WTC11 (cell line): ENCODE measurements at regions not wholly inside any gene's neighbourhood (a gene's known extent, or its start where the extent isn't known, plus 50 kb on each side); places are given as distances from the start of the nearest gene placed in this dataset.

ENCODE experiments used
- ATAC-seq: fragments of 200-7000 bp; cut with Tn5 transposase; 2 replicates; pipeline ENCODE4 v1.10.0; 2021; ENCODE audit warnings: mild to moderate bottlenecking, moderate library complexity
- CTCF ChIA-PET: fragments of 300-600 bp; sonication (Branson Sonifier 250); formaldehyde crosslinking; loops from one replicate; lab custom pipeline; 2021; ENCODE audit warnings: antibody characterized with exemption; lab: Charles Lee
- POLR2A ChIA-PET: fragments of 350-600 bp; sonication (Branson Sonifier 250); formaldehyde crosslinking; loops from one replicate; lab custom pipeline; 2021; ENCODE audit warnings: antibody characterized with exemption; lab: Charles Lee
- DNase-seq: peaks from one replicate; pipeline ENCODE4 v3.0.0; 2021; ENCODE audit warnings: low spot score
- H3K27ac Mint-ChIP-seq: 2 replicates; pipeline ENCODE4 v1.8.0; 2021; ENCODE audit warnings: mixed read lengths
- H3K27me3 Mint-ChIP-seq: 2 replicates; pipeline ENCODE4 v1.8.0; 2021; ENCODE audit warnings: low read depth, mild to moderate bottlenecking, moderate library complexity, mixed read lengths
- H3K36me3 Mint-ChIP-seq: 2 replicates; pipeline ENCODE4 v1.8.0; 2021; ENCODE audit warnings: mixed read lengths
- H3K4me1 Mint-ChIP-seq: 2 replicates; pipeline ENCODE4 v1.8.0; 2022; ENCODE audit warnings: mixed read lengths
- H3K4me3 Mint-ChIP-seq: 2 replicates; pipeline ENCODE4 v1.8.0; 2021; ENCODE audit warnings: mild to moderate bottlenecking, moderate library complexity, mixed read lengths
- H3K9me3 Mint-ChIP-seq: 2 replicates; pipeline ENCODE4 v1.8.0; 2021; ENCODE audit warnings: mixed read lengths
- ATF1 ChIP-seq: sonication (generic); formaldehyde crosslinking; IDR thresholded peaks from 2 replicates; pipeline ENCODE4 v1.8.1; 2023; ENCODE audit warnings: mild to moderate bottlenecking, moderate library complexity, missing genetic modification reagents
- ATF3 ChIP-seq: sonication (generic); formaldehyde crosslinking; conservative IDR thresholded peaks from 2 replicates; pipeline ENCODE4 v1.8.1; 2022; ENCODE audit warnings: mild to moderate bottlenecking, missing genetic modification reagents
- E2F1 ChIP-seq: sonication (generic); formaldehyde crosslinking; IDR thresholded peaks from 2 replicates; pipeline ENCODE4 v1.8.0; 2022; ENCODE audit warnings: mild to moderate bottlenecking, missing genetic modification reagents
- FOXP4 ChIP-seq: sonication (generic); formaldehyde crosslinking; IDR thresholded peaks from 2 replicates; pipeline ENCODE4 v1.8.0; 2022; ENCODE audit warnings: mild to moderate bottlenecking, missing genetic modification reagents
- HMGXB4 ChIP-seq: sonication (generic); formaldehyde crosslinking; IDR thresholded peaks from 2 replicates; pipeline ENCODE4 v1.8.1; 2023; ENCODE audit warnings: mild to moderate bottlenecking, moderate library complexity, missing genetic modification reagents
- NFATC4 ChIP-seq: fragments of 250-450 bp; sonication (Bioruptor Pico); IDR thresholded peaks from 2 replicates; pipeline ENCODE4 v1.9.0; 2021; ENCODE audit warnings: mild to moderate bottlenecking
- NFYB ChIP-seq: sonication (generic); formaldehyde crosslinking; conservative IDR thresholded peaks from 2 replicates; pipeline ENCODE4 v1.8.0; 2022; ENCODE audit warnings: low read depth, missing genetic modification reagents
- STAT6 ChIP-seq: sonication (generic); formaldehyde crosslinking; conservative IDR thresholded peaks from 2 replicates; pipeline ENCODE4 v1.8.1; 2023; ENCODE audit warnings: mild to moderate bottlenecking, low read depth, missing genetic modification reagents, moderate library complexity
- ZBTB21 ChIP-seq: sonication (generic); formaldehyde crosslinking; IDR thresholded peaks from 2 replicates; pipeline ENCODE4 v1.8.1; 2023; ENCODE audit warnings: mild to moderate bottlenecking, missing genetic modification reagents, borderline replicate concordance
- ZNF263 ChIP-seq: sonication (generic); formaldehyde crosslinking; IDR thresholded peaks from 2 replicates; pipeline ENCODE4 v1.8.1; 2022; ENCODE audit warnings: low read depth, mild to moderate bottlenecking, moderate library complexity, missing genetic modification reagents
- ZNF423 ChIP-seq: fragments of 250-450 bp; sonication (Bioruptor Pico); IDR thresholded peaks from 2 replicates; pipeline ENCODE4 v2.1.2; 2022; ENCODE audit warnings: mild to moderate bottlenecking, moderate library complexity
- ZNF512 ChIP-seq: sonication (generic); formaldehyde crosslinking; IDR thresholded peaks from 2 replicates; pipeline ENCODE4 v1.8.1; 2022; ENCODE audit warnings: missing genetic modification reagents, borderline replicate concordance

GRCh38 chr11:23973244-23973643 is 523.6 kb upstream of the LUZP2 start:
- POLR2A ChIA-PET = interaction anchor here (0.6 kb wide), 1 partner anchor 845 kb away, joined by 3 read pairs; no protein-coding TSS in a partner anchor
- Mint-ChIP-seq H3K36me3 (peaks cover 3% of the 10 kb centered on the region; the same call in 1 of the 2 replicates), H3K9me3 (peaks cover 14% of the 10 kb centered on the region), H3K27me3 (no peaks in the 10 kb centered on the region), H3K4me1 (peaks cover 23% of the 10 kb centered on the region), H3K4me3 (no peak overlapping the region), H3K27ac (peak overlapping the region; percentile 69; the same call in 1 of the 2 replicates)
- ATAC-seq = peak; percentile 67
- no peak for TF ChIP-seq E2F1 (CRISPR knock-in tag)
- no peak for TF ChIP-seq ATF1
- no peak for TF ChIP-seq NFYB (CRISPR knock-in tag)
- TF ChIP-seq STAT6 (CRISPR knock-in tag) = no peak
- TF ChIP-seq ZNF263 (CRISPR knock-in tag) = no peak
- no peak for TF ChIP-seq ZNF512 (CRISPR knock-in tag)
- no peak for TF ChIP-seq ZNF423 (CRISPR knock-in tag)
- no peak for DNase-seq
- CTCF ChIA-PET = no interaction called here

GRCh38 chr11:23974051-23974450 is 522.8 kb upstream of the LUZP2 start:
- H3K9me3 Mint-ChIP-seq = peaks cover 14% of the 10 kb centered on the region
- no peak for TF ChIP-seq HMGXB4 (CRISPR knock-in tag)
- no peak for TF ChIP-seq FOXP4 (CRISPR knock-in tag)
- TF ChIP-seq NFATC4 (CRISPR knock-in tag) = no peak
- TF ChIP-seq ZBTB21 (CRISPR knock-in tag) = no peak
- TF ChIP-seq ATF3 (CRISPR knock-in tag) = no peak
- TF ChIP-seq, all 79 proteins: peak for 0
- no peak for ATAC-seq
- CTCF ChIA-PET = interaction anchor here (0.6 kb wide), 1 partner anchor 563 kb away, joined by 4 read pairs; no protein-coding TSS in a partner anchor
- H3K27ac Mint-ChIP-seq = no peak overlapping the region; the same call in 1 of the 2 replicates
- no peak overlapping the region for H3K4me3 Mint-ChIP-seq
- H3K4me1 Mint-ChIP-seq = peaks cover 23% of the 10 kb centered on the region
- H3K36me3 Mint-ChIP-seq = peaks cover 3% of the 10 kb centered on the region; the same call in 1 of the 2 replicates
- no peak for DNase-seq
- POLR2A ChIA-PET = no interaction called here
- no peaks in the 10 kb centered on the region for H3K27me3 Mint-ChIP-seq
